HK-2 (cell line): ENCODE measurements at regions not wholly inside any gene's neighbourhood (a gene's known extent, or its start where the extent isn't known, plus 50 kb on each side); places are given as distances from the start of the nearest gene placed in this dataset.

Source experiments
- DNase-seq: peaks from one replicate; pipeline ENCODE4 v3.0.0-alpha.2; 2018; ENCODE audit not compliant: unreplicated experiment

- no peak for DNase-seq
These were observed 472.7 kb downstream of the KCNJ2 start for GRCh38 chr17:70642059-70642458.

- DNase-seq: no peak
These were observed 474.8 kb downstream of the KCNJ2 start for GRCh38 chr17:70644096-70644495.

- DNase-seq: no peak
These were observed 477.3 kb downstream of the KCNJ2 start for GRCh38 chr17:70646673-70647072.

- DNase-seq: no peak
These were observed 478.8 kb downstream of the KCNJ2 start for GRCh38 chr17:70648166-70648565.

GRCh38 chr17:70653850-70654249, 484.5 kb downstream of the KCNJ2 start:
- DNase-seq: no peak

- DNase-seq: no peak
These were observed 485.4 kb downstream of the KCNJ2 start for GRCh38 chr17:70654706-70655105.

GRCh38 chr17:70655176-70655958, 486.0 kb downstream of the KCNJ2 start:
- no peak for DNase-seq

- DNase-seq: no peak
These were observed 489.0 kb downstream of the KCNJ2 start for GRCh38 chr17:70658317-70658716.

- no peak for DNase-seq
These were observed 489.5 kb downstream of the KCNJ2 start for GRCh38 chr17:70658840-70659239.

- peak; percentile 26 for DNase-seq
These were observed 492.2 kb downstream of the KCNJ2 start for GRCh38 chr17:70661342-70662222.

GRCh38 chr17:70668276-70668937, 499.1 kb downstream of the KCNJ2 start:
- no peak for DNase-seq

GRCh38 chr17:70668938-70669778, 499.8 kb downstream of the KCNJ2 start:
- no peak for DNase-seq

- no peak for DNase-seq
These were observed 504.7 kb downstream of the KCNJ2 start for GRCh38 chr17:70674061-70674460.

GRCh38 chr17:70675070-70675590, 505.8 kb downstream of the KCNJ2 start:
- no peak for DNase-seq

- no peak for DNase-seq
These were observed 508.7 kb downstream of the KCNJ2 start for GRCh38 chr17:70677783-70678647.

GRCh38 chr17:70678889-70679288, 509.6 kb downstream of the KCNJ2 start:
- DNase-seq: no peak

- no peak for DNase-seq
These were observed 514.6 kb downstream of the KCNJ2 start for GRCh38 chr17:70683936-70684335.

- no peak for DNase-seq
These were observed 518.1 kb downstream of the KCNJ2 start for GRCh38 chr17:70687421-70687820.

GRCh38 chr17:70691150-70691549, 521.8 kb downstream of the KCNJ2 start:
- DNase-seq: no peak

GRCh38 chr17:70699408-70699807, 530.1 kb downstream of the KCNJ2 start:
- DNase-seq: no peak
